GM23338 (cell line): ENCODE measurements at regions not wholly inside any gene's neighbourhood (a gene's known extent, or its start where the extent isn't known, plus 50 kb on each side); places are given as distances from the start of the nearest gene placed in this dataset.

Experiments used
- ATAC-seq: fragments of 200-7000 bp; cut with Tn5 transposase; 3 replicates; pipeline ENCODE4 v1.9.1; 2020
- DNase-seq: peaks from one replicate; pipeline ENCODE4 v3.0.0-alpha.2; 2015; ENCODE audit warnings: low spot score
- H2AFZ ChIP-seq: fragments of 200-600 bp; sonication (generic); 2 replicates; pipeline ENCODE4 v1.8.0; 2016; ENCODE audit warnings: antibody characterized with exemption, mild to moderate bottlenecking, moderate library complexity
- H3F3A ChIP-seq: fragments of 200-600 bp; sonication (generic); replicated peaks from 2 replicates; pipeline ENCODE4 v1.8.0; 2017; ENCODE audit warnings: antibody characterized with exemption, mixed run types, low read depth
- H3K27ac ChIP-seq: fragments of 200-600 bp; sonication (generic); 2 replicates; pipeline ENCODE4 v1.6.1; 2016; ENCODE audit warnings: low read depth
- H3K27me3 ChIP-seq: fragments of 200-600 bp; sonication (generic); 2 replicates; pipeline ENCODE4 v1.8.0; 2016; ENCODE audit warnings: mild to moderate bottlenecking, mixed run types, moderate library complexity; ENCODE audit not compliant: insufficient read depth
- H3K36me3 ChIP-seq: fragments of 200-600 bp; sonication (generic); 2 replicates; pipeline ENCODE4 v1.8.0; 2016; ENCODE audit warnings: mild to moderate bottlenecking; ENCODE audit not compliant: insufficient read depth
- H3K4me1 ChIP-seq: fragments of 200-600 bp; sonication (generic); 2 replicates; pipeline ENCODE4 v1.8.0; 2016; ENCODE audit warnings: mild to moderate bottlenecking, moderate library complexity; ENCODE audit not compliant: insufficient read depth
- H3K4me2 ChIP-seq: fragments of 200-600 bp; sonication (generic); 2 replicates; pipeline ENCODE4 v1.7.1; 2017; ENCODE audit warnings: mixed run types
- H3K4me3 ChIP-seq: fragments of 200-600 bp; sonication (generic); 2 replicates; pipeline ENCODE4 v1.6.1; 2016; ENCODE audit warnings: mixed run types
- H3K79me2 ChIP-seq: fragments of 200-600 bp; sonication (generic); replicated peaks from 2 replicates; pipeline ENCODE4 v1.8.0; 2017; ENCODE audit warnings: mild to moderate bottlenecking; ENCODE audit not compliant: insufficient read depth
- H3K9me2 ChIP-seq: fragments of 200-600 bp; sonication (generic); 2 replicates; pipeline ENCODE4 v1.8.0; 2017; ENCODE audit not compliant: insufficient read depth
- H4K20me1 ChIP-seq: fragments of 200-600 bp; sonication (generic); replicated peaks from 2 replicates; pipeline ENCODE4 v1.8.0; 2017; ENCODE audit warnings: mild to moderate bottlenecking; ENCODE audit not compliant: insufficient read depth
- H3K27ac Mint-ChIP-seq: 2 replicates; pipeline ENCODE4 v1.8.0; 2020; ENCODE audit warnings: inconsistent platforms, mild to moderate bottlenecking, moderate library complexity, mixed read lengths
- H3K27me3 Mint-ChIP-seq: 3 replicates; pipeline ENCODE4 v1.8.0; 2022; ENCODE audit warnings: low read depth, mild to moderate bottlenecking, moderate library complexity, mixed read lengths, inconsistent platforms; ENCODE audit not compliant: insufficient read depth, poor library complexity
- H3K36me3 Mint-ChIP-seq: 3 replicates; pipeline ENCODE4 v1.8.0; 2021; ENCODE audit warnings: low read depth, mild to moderate bottlenecking, inconsistent platforms, moderate library complexity, mixed read lengths
- H3K4me1 Mint-ChIP-seq: 3 replicates; pipeline ENCODE4 v1.8.0; 2020; ENCODE audit warnings: mild to moderate bottlenecking, inconsistent platforms, mixed read lengths
- H3K4me3 Mint-ChIP-seq: 3 replicates; pipeline ENCODE4 v1.8.0; 2021; ENCODE audit warnings: moderate library complexity, mild to moderate bottlenecking, inconsistent platforms, mixed read lengths
- H3K9me3 Mint-ChIP-seq: 3 replicates; pipeline ENCODE4 v1.8.0; 2020; ENCODE audit warnings: moderate library complexity, mild to moderate bottlenecking, inconsistent platforms, mixed read lengths
- CREB1 ChIP-seq: fragments of 250-450 bp; sonication (Bioruptor Pico); IDR thresholded peaks from 2 replicates; pipeline ENCODE4 v1.5.0; 2020; ENCODE audit warnings: low read depth, mild to moderate bottlenecking, moderate library complexity
- ETS1 ChIP-seq: IDR thresholded peaks from 2 replicates; pipeline ENCODE4 v1.6.1; 2016; ENCODE audit warnings: antibody characterized with exemption
- EZH2 ChIP-seq: fragments of 200-600 bp; sonication (generic); IDR thresholded peaks from one replicate; pipeline ENCODE4 v1.8.0; 2017; ENCODE audit warnings: antibody characterized with exemption, mild to moderate bottlenecking, low read depth; ENCODE audit not compliant: unreplicated experiment
- EZH2phosphoT487 ChIP-seq: fragments of 200-600 bp; sonication (generic); IDR thresholded peaks from one replicate; pipeline ENCODE4 v1.8.1; 2018; ENCODE audit warnings: antibody characterized with exemption; ENCODE audit not compliant: unreplicated experiment
- JUNB ChIP-seq: IDR thresholded peaks from one replicate; pipeline ENCODE4 v1.6.1; 2016; ENCODE audit warnings: antibody characterized with exemption; ENCODE audit not compliant: unreplicated experiment
- NANOG ChIP-seq: IDR thresholded peaks from 2 replicates; pipeline ENCODE4 v1.6.1; 2016; ENCODE audit warnings: antibody characterized with exemption, borderline replicate concordance
- POLR2AphosphoS5 ChIP-seq: IDR thresholded peaks from 2 replicates; pipeline ENCODE4 v1.6.1; 2016; ENCODE audit warnings: antibody characterized with exemption, low read depth
- STAT1 ChIP-seq: IDR thresholded peaks from one replicate; pipeline ENCODE4 v1.6.1; 2016; ENCODE audit warnings: antibody characterized with exemption; ENCODE audit not compliant: unreplicated experiment
- ZNF114 ChIP-seq: fragments of 250-450 bp; sonication (Bioruptor Pico); IDR thresholded peaks from 2 replicates; pipeline ENCODE4 v1.5.0; 2020; ENCODE audit warnings: mild to moderate bottlenecking, moderate library complexity
- ZNF331 ChIP-seq: fragments of 250-450 bp; sonication (Bioruptor Pico); IDR thresholded peaks from 2 replicates; pipeline ENCODE4 v1.5.0; 2020; ENCODE audit warnings: low read depth, mild to moderate bottlenecking, moderate library complexity
- TF ChIP-seq, protein P1 (sequence below): IDR thresholded peaks from one replicate; pipeline ENCODE4 v1.6.1; 2018; ENCODE audit warnings: antibody characterized with exemption; ENCODE audit not compliant: unreplicated experiment
- TF ChIP-seq, protein P2 (sequence below), 2 experiments: fragments of 200-600 bp in 1 of 2; sonication (generic) in 1 of 2; conservative IDR thresholded peaks; 2 replicates each; pipeline versions ENCODE4 v1.5.1 to v1.6.1; 2016 to 2017; ENCODE audit warnings: antibody characterized with exemption in 2 of 2, low read depth in 2 of 2, mild to moderate bottlenecking in 2 of 2, moderate library complexity in 1 of 2
- TF ChIP-seq, protein P3 (sequence below): fragments of 250-450 bp; sonication (Bioruptor Pico); IDR thresholded peaks from 2 replicates; pipeline ENCODE4 v1.5.0; 2020; ENCODE audit warnings: mild to moderate bottlenecking, moderate library complexity

GRCh38 chr7:91549878-91550277 is 285.6 kb downstream of the FZD1 start:
- no peak for ATAC-seq
- H3K4me1 ChIP-seq, result no peaks in the 10 kb centered on the region; the same call in 1 of the 2 replicates
- no peak for TF ChIP-seq ZNF114 (CRISPR knock-in tag)
- TF ChIP-seq JUNB, result no peak
- no peak for TF ChIP-seq STAT1
- TF ChIP-seq, protein P1, sequence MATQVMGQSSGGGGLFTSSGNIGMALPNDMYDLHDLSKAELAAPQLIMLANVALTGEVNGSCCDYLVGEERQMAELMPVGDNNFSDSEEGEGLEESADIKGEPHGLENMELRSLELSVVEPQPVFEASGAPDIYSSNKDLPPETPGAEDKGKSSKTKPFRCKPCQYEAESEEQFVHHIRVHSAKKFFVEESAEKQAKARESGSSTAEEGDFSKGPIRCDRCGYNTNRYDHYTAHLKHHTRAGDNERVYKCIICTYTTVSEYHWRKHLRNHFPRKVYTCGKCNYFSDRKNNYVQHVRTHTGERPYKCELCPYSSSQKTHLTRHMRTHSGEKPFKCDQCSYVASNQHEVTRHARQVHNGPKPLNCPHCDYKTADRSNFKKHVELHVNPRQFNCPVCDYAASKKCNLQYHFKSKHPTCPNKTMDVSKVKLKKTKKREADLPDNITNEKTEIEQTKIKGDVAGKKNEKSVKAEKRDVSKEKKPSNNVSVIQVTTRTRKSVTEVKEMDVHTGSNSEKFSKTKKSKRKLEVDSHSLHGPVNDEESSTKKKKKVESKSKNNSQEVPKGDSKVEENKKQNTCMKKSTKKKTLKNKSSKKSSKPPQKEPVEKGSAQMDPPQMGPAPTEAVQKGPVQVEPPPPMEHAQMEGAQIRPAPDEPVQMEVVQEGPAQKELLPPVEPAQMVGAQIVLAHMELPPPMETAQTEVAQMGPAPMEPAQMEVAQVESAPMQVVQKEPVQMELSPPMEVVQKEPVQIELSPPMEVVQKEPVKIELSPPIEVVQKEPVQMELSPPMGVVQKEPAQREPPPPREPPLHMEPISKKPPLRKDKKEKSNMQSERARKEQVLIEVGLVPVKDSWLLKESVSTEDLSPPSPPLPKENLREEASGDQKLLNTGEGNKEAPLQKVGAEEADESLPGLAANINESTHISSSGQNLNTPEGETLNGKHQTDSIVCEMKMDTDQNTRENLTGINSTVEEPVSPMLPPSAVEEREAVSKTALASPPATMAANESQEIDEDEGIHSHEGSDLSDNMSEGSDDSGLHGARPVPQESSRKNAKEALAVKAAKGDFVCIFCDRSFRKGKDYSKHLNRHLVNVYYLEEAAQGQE, result no peak
- TF ChIP-seq, protein P2, sequence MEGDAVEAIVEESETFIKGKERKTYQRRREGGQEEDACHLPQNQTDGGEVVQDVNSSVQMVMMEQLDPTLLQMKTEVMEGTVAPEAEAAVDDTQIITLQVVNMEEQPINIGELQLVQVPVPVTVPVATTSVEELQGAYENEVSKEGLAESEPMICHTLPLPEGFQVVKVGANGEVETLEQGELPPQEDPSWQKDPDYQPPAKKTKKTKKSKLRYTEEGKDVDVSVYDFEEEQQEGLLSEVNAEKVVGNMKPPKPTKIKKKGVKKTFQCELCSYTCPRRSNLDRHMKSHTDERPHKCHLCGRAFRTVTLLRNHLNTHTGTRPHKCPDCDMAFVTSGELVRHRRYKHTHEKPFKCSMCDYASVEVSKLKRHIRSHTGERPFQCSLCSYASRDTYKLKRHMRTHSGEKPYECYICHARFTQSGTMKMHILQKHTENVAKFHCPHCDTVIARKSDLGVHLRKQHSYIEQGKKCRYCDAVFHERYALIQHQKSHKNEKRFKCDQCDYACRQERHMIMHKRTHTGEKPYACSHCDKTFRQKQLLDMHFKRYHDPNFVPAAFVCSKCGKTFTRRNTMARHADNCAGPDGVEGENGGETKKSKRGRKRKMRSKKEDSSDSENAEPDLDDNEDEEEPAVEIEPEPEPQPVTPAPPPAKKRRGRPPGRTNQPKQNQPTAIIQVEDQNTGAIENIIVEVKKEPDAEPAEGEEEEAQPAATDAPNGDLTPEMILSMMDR (conservative IDR thresholded peaks at IDR 0.05; ENCODE audit: low read depth in 2 of 2), result no peak
- no peak for TF ChIP-seq ZNF331 (CRISPR knock-in tag)
- TF ChIP-seq NANOG, result no peak
- TF ChIP-seq, protein P3, sequence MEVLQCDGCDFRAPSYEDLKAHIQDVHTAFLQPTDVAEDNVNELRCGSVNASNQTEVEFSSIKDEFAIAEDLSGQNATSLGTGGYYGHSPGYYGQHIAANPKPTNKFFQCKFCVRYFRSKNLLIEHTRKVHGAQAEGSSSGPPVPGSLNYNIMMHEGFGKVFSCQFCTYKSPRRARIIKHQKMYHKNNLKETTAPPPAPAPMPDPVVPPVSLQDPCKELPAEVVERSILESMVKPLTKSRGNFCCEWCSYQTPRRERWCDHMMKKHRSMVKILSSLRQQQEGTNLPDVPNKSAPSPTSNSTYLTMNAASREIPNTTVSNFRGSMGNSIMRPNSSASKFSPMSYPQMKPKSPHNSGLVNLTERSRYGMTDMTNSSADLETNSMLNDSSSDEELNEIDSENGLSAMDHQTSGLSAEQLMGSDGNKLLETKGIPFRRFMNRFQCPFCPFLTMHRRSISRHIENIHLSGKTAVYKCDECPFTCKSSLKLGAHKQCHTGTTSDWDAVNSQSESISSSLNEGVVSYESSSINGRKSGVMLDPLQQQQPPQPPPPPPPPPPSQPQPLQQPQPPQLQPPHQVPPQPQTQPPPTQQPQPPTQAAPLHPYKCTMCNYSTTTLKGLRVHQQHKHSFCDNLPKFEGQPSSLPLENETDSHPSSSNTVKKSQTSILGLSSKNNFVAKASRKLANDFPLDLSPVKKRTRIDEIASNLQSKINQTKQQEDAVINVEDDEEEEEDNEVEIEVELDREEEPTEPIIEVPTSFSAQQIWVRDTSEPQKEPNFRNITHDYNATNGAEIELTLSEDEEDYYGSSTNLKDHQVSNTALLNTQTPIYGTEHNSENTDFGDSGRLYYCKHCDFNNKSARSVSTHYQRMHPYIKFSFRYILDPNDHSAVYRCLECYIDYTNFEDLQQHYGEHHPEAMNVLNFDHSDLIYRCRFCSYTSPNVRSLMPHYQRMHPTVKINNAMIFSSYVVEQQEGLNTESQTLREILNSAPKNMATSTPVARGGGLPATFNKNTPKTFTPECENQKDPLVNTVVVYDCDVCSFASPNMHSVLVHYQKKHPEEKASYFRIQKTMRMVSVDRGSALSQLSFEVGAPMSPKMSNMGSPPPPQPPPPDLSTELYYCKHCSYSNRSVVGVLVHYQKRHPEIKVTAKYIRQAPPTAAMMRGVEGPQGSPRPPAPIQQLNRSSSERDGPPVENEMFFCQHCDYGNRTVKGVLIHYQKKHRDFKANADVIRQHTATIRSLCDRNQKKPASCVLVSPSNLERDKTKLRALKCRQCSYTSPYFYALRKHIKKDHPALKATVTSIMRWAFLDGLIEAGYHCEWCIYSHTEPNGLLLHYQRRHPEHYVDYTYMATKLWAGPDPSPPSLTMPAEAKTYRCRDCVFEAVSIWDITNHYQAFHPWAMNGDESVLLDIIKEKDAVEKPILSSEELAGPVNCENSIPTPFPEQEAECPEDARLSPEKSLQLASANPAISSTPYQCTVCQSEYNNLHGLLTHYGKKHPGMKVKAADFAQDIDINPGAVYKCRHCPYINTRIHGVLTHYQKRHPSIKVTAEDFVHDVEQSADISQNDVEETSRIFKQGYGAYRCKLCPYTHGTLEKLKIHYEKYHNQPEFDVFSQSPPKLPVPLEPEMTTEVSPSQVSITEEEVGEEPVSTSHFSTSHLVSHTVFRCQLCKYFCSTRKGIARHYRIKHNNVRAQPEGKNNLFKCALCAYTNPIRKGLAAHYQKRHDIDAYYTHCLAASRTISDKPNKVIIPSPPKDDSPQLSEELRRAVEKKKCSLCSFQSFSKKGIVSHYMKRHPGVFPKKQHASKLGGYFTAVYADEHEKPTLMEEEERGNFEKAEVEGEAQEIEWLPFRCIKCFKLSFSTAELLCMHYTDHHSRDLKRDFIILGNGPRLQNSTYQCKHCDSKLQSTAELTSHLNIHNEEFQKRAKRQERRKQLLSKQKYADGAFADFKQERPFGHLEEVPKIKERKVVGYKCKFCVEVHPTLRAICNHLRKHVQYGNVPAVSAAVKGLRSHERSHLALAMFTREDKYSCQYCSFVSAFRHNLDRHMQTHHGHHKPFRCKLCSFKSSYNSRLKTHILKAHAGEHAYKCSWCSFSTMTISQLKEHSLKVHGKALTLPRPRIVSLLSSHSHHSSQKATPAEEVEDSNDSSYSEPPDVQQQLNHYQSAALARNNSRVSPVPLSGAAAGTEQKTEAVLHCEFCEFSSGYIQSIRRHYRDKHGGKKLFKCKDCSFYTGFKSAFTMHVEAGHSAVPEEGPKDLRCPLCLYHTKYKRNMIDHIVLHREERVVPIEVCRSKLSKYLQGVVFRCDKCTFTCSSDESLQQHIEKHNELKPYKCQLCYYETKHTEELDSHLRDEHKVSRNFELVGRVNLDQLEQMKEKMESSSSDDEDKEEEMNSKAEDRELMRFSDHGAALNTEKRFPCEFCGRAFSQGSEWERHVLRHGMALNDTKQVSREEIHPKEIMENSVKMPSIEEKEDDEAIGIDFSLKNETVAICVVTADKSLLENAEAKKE (CRISPR knock-in tag), result no peak
- no peak for TF ChIP-seq ETS1
- no peak for TF ChIP-seq EZH2
- no peak for TF ChIP-seq POLR2AphosphoS5
- TF ChIP-seq EZH2phosphoT487, result no peak
- no peak for TF ChIP-seq CREB1 (CRISPR knock-in tag)
- H2AFZ ChIP-seq, result no peak overlapping the region
- no peaks in the 10 kb centered on the region for H4K20me1 ChIP-seq
- no peak overlapping the region for H3K4me2 ChIP-seq
- DNase-seq, result no peak
- H3K9me2 ChIP-seq, result no peaks in the 10 kb centered on the region
- Mint-ChIP-seq H3K4me1 (0 out of 3 replicates have a peak, but pooled peaks cover 3% of the 10 kb centered on the region), H3K36me3 (no peaks in the 10 kb centered on the region), H3K27ac (no peak overlapping the region), H3K4me3 (no peak overlapping the region), H3K27me3 (no peaks in the 10 kb centered on the region), H3K9me3 (no peaks in the 10 kb centered on the region)
- H3K27me3 ChIP-seq, result no peaks in the 10 kb centered on the region
- H3K36me3 ChIP-seq, result no peaks in the 10 kb centered on the region
- no peaks in the 10 kb centered on the region for H3F3A ChIP-seq
- no peaks in the 10 kb centered on the region for H3K79me2 ChIP-seq
- no peak overlapping the region for H3K4me3 ChIP-seq
- H3K27ac ChIP-seq, result no peak overlapping the region
